Epidermal melanocyte (primary cell): ENCODE measurements at regions not wholly inside any gene's neighbourhood (a gene's known extent, or its start where the extent isn't known, plus 50 kb on each side); places are given as distances from the start of the nearest gene placed in this dataset.

ENCODE experiments used
- DNase-seq: peaks from one replicate; pipeline ENCODE4 v3.0.0; 2011; ENCODE audit warnings: low spot score; ENCODE audit not compliant: insufficient read length

DNA sequence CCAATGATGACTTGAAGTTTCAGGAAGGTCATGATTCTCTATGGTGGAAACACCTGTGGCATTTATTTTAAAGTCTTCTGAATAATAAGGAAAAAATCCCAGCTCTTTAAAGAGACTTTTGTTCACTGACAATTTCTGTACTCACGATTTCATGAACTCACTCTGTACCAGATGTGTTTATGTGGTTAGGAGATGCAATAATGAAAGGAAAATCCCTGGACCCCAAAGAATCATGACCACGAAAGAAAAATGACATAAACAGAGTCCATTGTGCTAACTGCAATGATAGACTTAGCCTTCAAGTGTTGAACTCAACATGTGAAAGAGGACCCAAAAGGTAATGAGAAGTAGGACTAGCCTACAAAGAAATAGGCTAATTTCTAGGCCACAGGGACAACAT lies 947.5 kb downstream of the CDH11 start:
- no peak for DNase-seq

DNA sequence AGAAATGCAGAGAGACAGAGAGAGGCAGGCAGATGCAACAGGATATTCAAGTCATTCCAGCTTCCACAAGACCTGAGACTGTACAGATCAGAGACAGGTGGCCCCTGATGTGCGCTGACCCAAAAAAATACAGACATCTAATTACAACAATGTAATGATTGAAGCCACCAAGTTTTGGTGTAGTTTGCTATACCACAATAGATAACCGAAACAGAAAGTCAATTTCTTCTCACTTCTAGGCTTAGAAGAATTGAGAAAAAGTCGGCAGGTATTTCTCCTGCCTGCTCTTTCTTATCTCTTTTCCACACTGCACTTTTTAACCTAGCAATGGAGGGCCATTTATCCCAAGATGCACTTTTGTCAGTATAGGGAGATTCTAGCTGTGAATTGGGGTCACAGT lies 949.2 kb downstream of the CDH11 start:
- no peak for DNase-seq

DNA sequence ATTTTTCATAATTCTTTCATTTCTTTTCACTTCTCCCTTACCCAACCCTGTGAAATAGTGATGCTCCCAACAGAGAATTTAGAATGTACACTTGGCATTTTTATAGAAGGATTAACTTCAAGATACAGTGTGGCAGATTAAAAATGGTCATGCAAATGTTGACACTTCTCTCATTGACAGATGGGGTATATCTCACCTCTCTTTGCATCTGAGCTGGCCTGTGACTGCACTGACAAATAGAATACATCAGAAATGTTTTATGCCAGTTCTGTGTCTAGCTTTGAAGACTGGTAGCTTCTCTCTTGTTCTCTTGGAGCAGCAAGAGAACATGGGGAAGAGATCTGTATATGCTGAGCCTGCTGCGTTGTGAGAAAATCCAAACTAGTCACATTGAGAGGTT lies 949.6 kb downstream of the CDH11 start:
- DNase-seq = no peak

DNA sequence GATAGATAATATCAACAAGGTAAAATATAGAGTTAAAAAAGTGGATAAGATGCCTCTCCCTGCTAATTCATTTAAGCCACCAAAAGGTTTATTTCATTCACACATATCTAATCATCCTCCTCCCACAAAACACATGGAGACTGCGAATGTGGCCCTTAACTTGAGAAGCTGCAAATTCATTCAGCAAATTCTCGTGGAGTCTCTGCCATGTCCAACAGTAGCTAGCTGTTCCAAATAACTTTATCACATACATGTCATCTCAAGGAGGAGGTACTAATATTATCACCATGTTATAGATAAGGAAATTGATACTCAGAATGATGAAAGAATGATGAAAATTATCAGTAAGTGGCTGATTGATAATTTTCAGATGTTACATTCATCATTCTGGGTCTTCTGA lies 950.2 kb downstream of the CDH11 start:
- no peak for DNase-seq

DNA sequence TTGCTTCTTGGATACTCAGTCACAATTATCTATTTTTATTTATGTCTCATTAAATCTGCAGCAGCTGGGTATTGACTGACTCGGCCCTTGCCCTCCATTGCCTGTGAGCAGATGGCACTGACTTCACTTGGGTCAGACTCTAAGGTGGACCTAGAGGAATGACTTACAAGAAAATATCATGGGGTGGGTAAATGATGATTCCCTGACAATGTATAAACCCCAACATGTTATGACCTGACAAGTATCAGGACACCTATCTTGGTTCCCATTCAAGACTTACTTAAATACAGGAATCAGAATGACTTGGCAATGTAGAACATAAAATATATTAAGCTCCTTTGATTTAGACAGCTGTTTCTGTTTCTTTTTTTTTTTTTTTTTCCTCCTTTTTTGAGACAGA lies 953.5 kb downstream of the CDH11 start:
- DNase-seq = no peak

DNA sequence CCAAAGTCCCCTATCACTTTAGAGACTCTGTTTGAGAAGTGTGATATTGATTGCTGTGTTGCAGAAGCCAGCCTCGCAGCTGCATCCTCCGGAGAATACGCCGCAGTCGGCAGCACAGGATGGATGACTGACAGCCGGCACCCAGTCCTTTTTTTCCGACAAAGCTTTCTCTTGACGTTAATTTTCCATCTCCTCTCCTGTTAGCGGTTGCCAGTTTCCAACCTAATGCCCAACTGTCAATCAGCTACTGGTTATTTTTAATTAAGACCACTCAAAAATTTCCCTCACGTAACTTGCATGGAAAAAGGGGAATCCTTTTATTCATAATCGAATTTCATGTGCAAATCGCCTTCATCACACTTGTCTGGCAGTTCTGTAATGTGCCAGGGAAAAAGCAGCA lies 953.9 kb downstream of the CDH11 start:
- no peak for DNase-seq

DNA sequence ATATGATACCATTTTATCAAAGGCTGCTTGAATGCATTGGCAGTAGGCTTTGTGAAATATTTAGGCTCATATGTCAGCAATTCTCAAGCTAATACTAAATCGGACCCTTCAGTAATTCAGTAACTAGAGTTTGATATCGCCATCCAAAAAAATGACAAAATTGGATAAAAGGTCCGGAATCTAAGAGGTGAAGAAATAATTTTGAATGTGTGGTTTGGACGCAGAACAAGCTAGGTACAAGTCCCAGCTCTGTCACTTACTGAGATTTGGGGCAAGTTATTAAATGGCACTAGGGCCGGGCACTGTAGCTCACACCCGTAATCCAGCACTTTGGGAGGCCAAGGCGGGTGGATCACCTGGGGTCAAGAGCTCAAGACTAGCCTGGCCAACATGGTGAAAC lies 956.5 kb downstream of the CDH11 start:
- DNase-seq = no peak

DNA sequence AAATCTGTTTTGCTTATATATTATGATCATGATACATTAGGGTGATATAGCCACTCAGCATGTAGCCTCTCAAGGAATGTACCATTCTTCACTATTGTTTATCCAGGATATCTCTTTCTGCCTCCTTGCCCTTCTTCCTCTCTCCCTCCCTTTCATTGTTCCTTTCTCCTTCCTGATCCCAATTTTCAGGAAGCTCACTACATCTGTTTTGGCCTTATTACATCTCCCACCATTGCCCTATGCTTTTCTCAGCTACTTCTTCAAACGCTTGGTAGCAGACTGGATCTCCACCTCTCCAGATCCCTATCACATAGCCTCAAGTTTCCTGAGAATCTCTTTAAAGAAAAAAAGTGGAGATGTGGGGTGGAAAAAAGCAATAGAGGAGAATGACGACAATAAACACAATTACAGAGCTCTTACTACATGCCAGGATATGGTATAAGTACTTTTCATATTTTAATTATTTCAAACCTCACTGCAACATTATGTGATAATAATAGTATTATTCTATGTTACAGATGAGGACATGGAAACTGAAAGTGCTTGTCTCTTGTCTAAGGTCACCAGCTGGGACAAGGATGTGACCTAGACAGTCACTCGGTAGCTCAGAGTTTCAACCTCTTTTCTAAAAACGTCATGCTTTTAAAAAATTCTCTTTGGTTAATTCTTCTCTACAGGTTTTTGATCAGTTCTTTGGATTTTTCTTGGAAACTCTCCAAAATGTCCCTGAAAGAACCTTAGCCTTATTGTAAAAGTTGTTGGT lies 959.1 kb downstream of the CDH11 start:
- DNase-seq = no peak

DNA sequence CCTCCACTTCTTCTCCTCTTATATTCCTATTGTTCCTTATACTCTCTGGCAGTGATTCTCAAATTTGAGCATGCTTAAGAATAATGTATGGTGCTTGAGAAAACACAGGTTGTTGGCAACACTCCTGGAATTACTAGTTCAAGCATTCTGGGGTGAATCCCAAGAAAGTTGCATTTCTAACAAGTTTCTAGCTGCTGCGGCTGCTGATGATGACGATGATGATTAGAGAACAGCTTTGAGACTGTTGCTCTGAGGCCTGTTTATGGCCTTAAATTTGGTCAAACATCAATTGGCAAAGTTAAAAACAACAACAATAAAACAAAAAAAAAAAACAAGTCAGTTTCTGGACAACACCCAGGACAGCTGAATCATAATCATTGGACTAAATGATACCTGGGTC lies 961.9 kb downstream of the CDH11 start:
- no peak for DNase-seq

DNA sequence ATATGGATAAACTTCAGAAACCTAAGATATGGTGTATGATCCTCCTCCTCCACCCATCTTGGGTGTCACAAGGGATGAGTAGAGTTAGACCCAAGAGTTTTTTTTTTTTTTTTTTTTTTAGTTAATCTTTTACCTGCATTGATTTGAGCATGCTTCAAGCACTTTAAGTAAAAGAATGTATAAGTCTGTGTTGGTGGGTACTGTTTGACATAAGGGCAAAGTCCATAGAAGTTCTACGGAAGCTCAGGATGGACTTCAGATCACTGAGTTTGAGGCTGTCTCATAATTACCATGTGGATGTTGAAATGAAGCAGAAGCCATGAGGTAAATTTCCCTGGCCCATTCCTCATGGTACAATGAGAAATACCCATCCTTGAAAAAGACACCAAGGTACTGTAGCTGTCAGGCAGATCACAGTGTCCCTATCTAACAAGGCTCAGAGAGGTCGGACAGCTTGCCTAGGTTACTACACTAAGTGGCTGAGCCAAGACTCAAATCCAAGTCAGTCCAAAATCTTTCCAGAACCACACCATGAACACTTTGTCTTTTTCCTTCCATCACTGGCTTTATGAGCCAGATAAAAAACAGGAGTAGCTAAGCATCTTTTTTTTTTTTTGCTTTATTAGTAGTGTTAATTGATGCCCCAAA lies 962.8 kb downstream of the CDH11 start:
- no peak for DNase-seq

DNA sequence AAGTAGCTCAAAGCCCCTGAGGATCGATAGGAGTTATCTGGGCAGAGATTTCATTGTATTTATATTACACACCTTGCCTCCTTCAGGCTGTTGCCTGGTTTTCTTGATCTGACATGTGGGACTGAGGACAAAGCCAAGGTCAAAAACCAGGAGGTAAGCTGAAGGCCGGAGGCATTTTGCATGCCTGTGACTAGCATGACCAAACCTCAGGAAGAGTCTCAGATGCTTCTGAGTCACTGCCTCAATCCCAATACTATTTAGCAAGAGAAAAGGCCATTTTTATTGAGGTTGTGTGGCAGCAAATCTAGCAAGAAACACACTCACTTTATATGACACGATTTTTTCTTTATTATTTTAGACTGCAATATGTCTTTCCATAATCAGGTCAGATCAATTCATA lies 968.1 kb downstream of the CDH11 start:
- no peak for DNase-seq

DNA sequence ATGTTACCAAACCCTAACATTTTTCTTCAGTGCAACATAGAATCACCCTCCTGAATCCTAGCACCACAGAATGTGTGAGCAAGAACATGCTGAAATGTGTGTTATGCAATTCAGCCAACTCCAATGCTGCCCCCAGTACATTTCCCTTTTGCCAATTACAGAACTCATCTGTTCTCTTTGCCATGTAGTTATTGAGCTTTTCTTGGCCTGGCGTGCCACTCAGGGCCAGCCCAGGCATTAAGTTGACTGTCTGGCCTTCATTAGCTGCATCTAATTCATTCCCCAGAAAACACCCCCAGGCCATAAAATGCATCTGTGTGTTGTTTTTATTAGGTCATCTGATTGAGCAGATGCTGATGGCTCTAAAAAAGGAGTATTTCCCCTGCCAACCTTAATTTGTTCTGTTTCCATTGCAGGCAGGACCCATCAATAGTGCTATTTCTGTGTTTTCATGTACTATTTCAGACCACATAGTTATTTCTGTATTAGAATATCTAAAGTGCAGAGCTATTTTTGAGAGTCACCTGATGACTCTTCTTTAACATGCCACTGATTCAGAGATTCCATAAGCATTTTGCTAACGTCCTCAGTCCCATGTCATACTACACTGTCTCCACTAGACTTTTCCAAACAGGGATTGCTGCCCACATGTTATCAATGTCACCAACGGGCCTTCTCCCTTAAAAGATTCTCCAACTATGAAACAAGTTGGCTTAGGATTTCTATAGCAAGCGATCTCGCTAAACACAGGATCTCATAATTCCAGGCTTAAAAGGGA lies 969.7 kb downstream of the CDH11 start:
- DNase-seq = peak; percentile 76

DNA sequence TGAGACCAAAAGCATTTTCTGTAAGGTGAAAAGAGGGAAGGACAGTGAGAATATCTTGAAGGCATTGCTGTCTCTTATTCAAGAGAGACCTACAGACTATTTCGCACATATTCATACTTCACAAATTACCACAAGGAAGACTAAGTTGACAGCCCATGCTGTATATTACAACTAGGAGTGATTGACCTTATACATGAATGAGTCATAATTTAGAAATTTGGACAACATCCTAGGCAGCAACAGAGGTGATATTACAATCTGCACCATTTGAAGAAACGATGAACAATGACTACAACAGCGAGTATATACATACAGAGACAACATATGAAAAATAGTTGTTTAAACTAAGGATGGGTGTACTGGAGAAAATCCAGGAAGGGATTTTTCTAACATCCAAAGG lies 971.7 kb downstream of the CDH11 start:
- DNase-seq = no peak

DNA sequence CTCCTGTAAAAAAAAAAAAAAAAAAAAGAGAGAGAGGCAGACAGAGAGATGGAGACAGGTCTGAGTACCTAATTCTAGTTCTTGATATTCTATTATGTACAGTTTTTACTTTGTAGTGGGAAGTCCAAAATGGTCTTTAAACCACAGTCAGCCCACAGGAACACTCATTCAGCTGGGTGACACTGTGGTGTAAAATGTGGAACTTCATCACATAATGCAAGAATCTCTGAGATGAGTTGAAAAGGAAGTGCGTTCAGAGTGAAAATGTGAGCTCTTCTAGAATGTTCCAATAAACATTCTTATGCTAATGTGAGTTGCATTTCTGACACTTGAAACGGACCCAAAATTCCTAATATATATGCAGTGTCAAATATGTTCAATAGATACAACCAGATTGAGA lies 972.1 kb downstream of the CDH11 start:
- DNase-seq = no peak

DNA sequence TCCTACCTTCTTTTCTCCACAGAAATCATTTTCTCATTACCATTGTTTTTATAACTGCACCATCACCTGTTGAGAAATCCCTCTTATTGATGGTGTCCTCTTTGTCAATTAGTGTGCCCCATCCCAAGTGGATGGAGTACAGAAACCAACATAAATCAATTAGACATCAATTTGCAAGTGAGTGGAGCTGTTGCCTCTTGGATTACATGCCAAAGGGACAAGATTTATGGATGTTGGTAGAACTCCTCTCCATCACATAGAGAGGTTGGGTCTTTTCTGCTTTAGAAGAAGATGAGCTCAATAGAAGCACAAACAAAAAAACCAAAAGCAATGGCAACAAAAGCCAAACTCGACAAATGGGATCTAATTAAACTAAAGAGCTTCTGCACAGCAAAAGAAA lies 973.5 kb downstream of the CDH11 start:
- DNase-seq = no peak

DNA sequence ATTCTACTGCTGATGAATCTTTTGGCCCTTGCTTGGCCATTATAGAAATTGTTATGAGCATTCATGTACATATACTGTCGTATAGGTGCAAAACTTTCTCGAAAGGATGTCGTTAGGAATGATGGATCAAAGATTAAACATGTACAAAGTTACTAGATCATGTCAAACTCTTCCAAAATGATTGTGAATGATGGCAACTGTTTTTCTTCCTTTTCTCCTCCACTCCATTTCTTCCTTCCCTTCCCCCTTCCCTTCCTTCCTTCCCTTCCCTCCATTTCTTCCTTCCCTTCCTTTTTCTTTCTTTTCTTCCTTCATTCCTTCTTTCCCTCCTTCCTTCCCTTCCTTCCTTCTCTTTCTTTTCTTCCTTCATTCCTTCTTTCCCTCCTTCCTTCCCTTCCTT lies 973.9 kb downstream of the CDH11 start:
- DNase-seq = no peak

DNA sequence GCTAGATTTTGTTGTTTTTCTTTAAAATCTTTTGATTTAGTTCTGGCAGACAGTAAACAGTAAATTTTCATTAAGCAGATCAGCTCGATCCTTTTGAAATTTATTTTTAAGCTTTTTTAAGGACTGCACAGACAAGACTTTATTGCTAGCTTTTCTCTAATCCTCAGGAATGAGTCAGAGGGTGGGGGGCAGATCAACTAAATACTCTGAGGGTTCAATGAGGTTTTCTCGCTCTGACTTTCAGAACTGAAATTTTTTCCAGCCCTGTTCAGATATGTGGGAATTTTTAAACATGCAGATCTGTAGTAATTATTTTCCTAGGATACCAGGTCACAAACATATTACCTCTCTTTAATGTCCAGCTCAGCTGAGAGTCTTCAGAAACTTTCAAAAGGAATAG lies 977.2 kb downstream of the CDH11 start:
- no peak for DNase-seq

DNA sequence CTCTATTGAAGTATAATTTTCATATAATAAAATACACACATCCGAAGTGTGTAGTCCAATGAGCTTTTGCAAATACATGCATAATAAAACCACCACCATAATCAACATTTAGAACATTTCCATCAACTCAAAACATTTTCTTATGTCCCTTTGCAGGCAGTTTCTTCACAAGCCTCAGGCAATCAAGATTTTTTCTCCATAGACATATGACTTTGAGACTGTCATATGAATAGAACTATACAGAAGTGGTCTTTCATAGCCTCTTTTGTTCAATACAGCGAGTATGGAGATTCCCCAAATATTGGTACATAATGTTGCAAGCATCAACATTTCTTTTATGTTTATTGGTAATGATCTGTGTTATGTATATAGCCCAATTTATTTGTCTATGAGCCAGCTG lies 983.2 kb downstream of the CDH11 start:
- no peak for DNase-seq

DNA sequence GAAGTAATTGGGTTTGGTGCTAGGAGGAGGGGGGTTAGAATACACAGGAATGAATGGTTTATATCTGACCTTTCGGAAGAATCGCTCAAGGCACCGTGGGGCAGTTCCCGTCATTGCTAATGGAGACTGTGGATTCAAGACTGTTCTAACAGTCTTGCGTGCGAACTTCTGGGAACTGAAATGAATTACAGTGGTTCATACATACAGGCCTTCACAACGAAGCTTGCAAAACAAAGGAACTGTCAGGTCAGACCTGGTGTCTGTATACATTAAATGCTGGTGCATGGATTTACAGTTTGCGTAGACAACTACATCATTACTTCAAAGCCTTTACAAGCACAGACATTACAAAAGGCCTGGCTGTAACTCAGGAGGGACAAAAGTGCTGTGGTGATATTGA lies 983.9 kb downstream of the CDH11 start:
- no peak for DNase-seq

DNA sequence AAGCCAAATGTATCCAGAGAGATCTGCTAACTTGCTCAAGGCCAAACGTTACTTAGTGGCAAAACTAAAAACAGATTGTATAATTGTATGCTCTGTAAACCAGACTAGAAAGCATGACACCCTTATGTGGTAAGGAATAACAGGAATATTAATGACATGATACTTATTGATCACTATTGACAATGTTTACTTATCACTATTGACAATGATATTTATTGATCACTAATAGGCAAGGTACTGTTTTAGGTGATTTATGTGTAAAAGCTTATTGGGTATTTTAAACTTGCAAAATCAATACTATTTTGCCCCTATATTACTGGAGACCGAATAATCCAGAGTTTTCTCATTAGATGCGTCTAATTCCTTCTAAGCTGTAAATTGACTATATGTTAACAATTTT lies 985.1 kb downstream of the CDH11 start:
- DNase-seq = no peak

DNA sequence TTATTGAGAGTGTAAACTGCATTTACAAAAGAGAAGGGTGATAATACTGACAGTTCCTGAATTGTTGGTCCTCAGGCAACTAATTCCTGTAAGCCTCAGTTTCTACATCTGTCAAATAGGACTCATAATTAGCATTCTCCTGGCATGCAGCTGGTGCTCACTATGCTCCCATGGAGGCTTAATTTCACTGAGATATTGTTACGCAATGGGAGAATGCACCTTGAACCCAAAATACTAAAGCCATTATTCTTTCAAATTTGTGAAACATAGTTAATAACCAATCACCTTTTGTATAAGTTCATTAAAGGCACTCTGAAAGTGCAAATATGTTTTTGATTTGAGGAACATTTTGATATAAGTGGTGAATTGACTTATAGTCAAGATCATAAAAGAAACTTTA lies 985.5 kb downstream of the CDH11 start:
- DNase-seq = no peak

DNA sequence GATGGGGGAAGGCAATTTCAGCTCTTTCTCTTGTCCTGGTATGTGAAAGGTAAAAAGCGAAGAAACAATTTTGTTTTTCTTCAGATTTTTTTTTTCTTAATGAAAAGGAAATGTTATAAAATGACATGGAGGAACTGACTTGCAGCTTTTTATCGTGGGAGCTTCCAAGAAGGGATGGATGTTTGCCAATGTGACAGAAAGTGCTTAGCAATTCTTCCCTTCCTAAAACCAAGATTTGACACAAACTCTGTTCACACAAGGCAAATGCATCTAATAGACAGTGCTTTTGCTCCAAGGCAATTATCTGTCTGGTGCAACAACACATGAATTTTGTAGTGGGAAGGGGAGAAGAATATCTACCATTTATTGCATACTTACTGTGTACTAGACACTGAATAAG lies 988.5 kb downstream of the CDH11 start:
- DNase-seq = no peak
